ENCODE measurements at regions not wholly inside any gene's neighbourhood (a gene's known extent, or its start where the extent isn't known, plus 50 kb on each side); places are given as distances from the start of the nearest gene placed in this dataset.

GRCh38 chr13:83940742-83941141 is 58.5 kb upstream of the SLITRK1 start:
- Histone ChIP-seq H3K36me3 (ENCODE audit: control insufficient read depth in 2 of 2, insufficient read depth in 2 of 2, low read length in 1 of 2) (no peaks in the 10 kb centered on the region), H3K79me2 (ENCODE audit: control insufficient read depth, insufficient read depth, low read length) (no peaks in the 10 kb centered on the region), H2AFZ (ENCODE audit: control insufficient read depth, low read depth, low read length) (no peak overlapping the region), H3K4me3 (no peak overlapping the region), H3K27me3 (replicated peaks in 1 of 2; ENCODE audit: control insufficient read depth in 2 of 2, insufficient read depth in 2 of 2, low read length in 1 of 2) (no peaks in the 10 kb centered on the region), H4K20me1 (ENCODE audit: control insufficient read depth, insufficient read depth) (no peaks in the 10 kb centered on the region), H3K27ac (ENCODE audit: control insufficient read depth, insufficient read depth) (no peak overlapping the region), H3K9me3 (replicated peaks; ENCODE audit: control insufficient read depth, insufficient read depth, low read length) (no peaks in the 10 kb centered on the region; the same call in 2 of the 3 replicates), H3K4me2 (ENCODE audit: control insufficient read depth, insufficient read depth) (no peak overlapping the region), H3K9ac (ENCODE audit: control insufficient read depth, insufficient read depth, low read length) (no peak overlapping the region), H3K4me1 (ENCODE audit: control insufficient read depth, insufficient read depth, low read length) (no peaks in the 10 kb centered on the region)
- in situ Hi-C loops (cut with MboI) = no loop called here
- WGBS (ENCODE audit: insufficient coverage, insufficient replicate concordance, low lambda C conversion rate, missing lambda C conversion rate) = 6% methylated on average over 1 of the region's 1 CpG
- ChIA-PET RAD21 (ENCODE audit: unreplicated experiment) (no interaction called here), POLR2A (no interaction called here), CTCF (no interaction called here), SMC1A (ENCODE audit: uncharacterized antibody, unreplicated experiment) (no interaction called here)
- no peak for TF ChIP-seq BHLHE40 (IDR thresholded peaks at IDR 0.05; ENCODE audit: borderline replicate concordance in 1 of 2, low read depth in 2 of 2, low read length in 1 of 2)
- TF ChIP-seq NFIC (IDR thresholded peaks at IDR 0.05; ENCODE audit: low read depth, low read length) = no peak
- TF ChIP-seq SIX5 (IDR thresholded peaks at IDR 0.05; ENCODE audit: low read depth, low read length, severe bottlenecking) = no peak
- TF ChIP-seq CBFB (IDR thresholded peaks at IDR 0.05; ENCODE audit: low read depth) = no peak
- TF ChIP-seq RBBP5 (conservative IDR thresholded peaks at IDR 0.05) = no peak
- no peak for TF ChIP-seq HCFC1 (IDR thresholded peaks at IDR 0.05; ENCODE audit: low read length)
- TF ChIP-seq NR2F1 (conservative IDR thresholded peaks at IDR 0.05) = no peak
- no peak for TF ChIP-seq HDGF (IDR thresholded peaks at IDR 0.05)
- no peak for TF ChIP-seq ZNF207 (IDR thresholded peaks at IDR 0.05; ENCODE audit: borderline replicate concordance)
- no peak for TF ChIP-seq CUX1 (IDR thresholded peaks at IDR 0.05; ENCODE audit: insufficient replicate concordance, low read depth, low read length)
- no peak for TF ChIP-seq JUNB (IDR thresholded peaks at IDR 0.05)
- no peak for TF ChIP-seq JUND (IDR thresholded peaks at IDR 0.05; ENCODE audit: low read depth, low read length)
- no peak for TF ChIP-seq CREM (IDR thresholded peaks at IDR 0.05; ENCODE audit: low read depth)
- TF ChIP-seq IRF5 (IDR thresholded peaks at IDR 0.05; ENCODE audit: borderline replicate concordance) = no peak
- TF ChIP-seq MAX (IDR thresholded peaks at IDR 0.05; ENCODE audit: low read depth, low read length) = no peak
- TF ChIP-seq YY1 (IDR thresholded peaks at IDR 0.05; ENCODE audit: low read depth, low read length) = no peak
- TF ChIP-seq RCOR1 (conservative IDR thresholded peaks at IDR 0.05; ENCODE audit: low read depth, low read length) = no peak
- DNase-seq (ENCODE audit: low read depth, low spot score) = no peak
- no peak for ATAC-seq
- BruUV-seq (replicated peaks) = no TSS peak
- intact Hi-C loops (cut with micrococcal nuclease; ENCODE audit: unreplicated experiment) = no loop called here
- no peak for FAIRE-seq
